Neural crest cell (in vitro differentiated cells): ENCODE measurements at regions not wholly inside any gene's neighbourhood (a gene's known extent, or its start where the extent isn't known, plus 50 kb on each side); places are given as distances from the start of the nearest gene placed in this dataset.
A peak's percentile ranks its signal among the peaks of the same experiment; 100 is the strongest.

Source experiments
- DNase-seq: peaks from one replicate; pipeline ENCODE4 v3.0.0; 2021; ENCODE audit warnings: low read depth, mixed read lengths, low spot score
- H3K27ac Mint-ChIP-seq: one replicate; pipeline ENCODE4 v1.8.0; 2021; ENCODE audit warnings: mild to moderate bottlenecking, mixed read lengths; ENCODE audit not compliant: unreplicated experiment
- H3K27me3 Mint-ChIP-seq: 2 replicates; pipeline ENCODE4 v1.8.0; 2021; ENCODE audit warnings: low read depth, mild to moderate bottlenecking, mixed read lengths
- H3K36me3 Mint-ChIP-seq: 2 replicates; pipeline ENCODE4 v1.8.0; 2021; ENCODE audit warnings: low read depth, mild to moderate bottlenecking, mixed read lengths
- H3K4me1 Mint-ChIP-seq: 2 replicates; pipeline ENCODE4 v1.8.0; 2021; ENCODE audit warnings: mixed read lengths
- H3K4me3 Mint-ChIP-seq: one replicate; pipeline ENCODE4 v1.8.0; 2021; ENCODE audit warnings: mild to moderate bottlenecking, mixed read lengths
- H3K9me3 Mint-ChIP-seq: 2 replicates; pipeline ENCODE4 v1.8.0; 2021; ENCODE audit warnings: mixed read lengths
- CTCF ChIP-seq: fragments of 200-600 bp; sonication (generic); conservative IDR thresholded peaks from 2 replicates; pipeline ENCODE4 v1.5.0; 2021; ENCODE audit warnings: antibody characterized with exemption, mild to moderate bottlenecking

- Mint-ChIP-seq H3K4me3 (no peak overlapping the region), H3K4me1 (no peaks in the 10 kb centered on the region), H3K27me3 (no peaks in the 10 kb centered on the region), H3K36me3 (peaks cover 2% of the 10 kb centered on the region), H3K27ac (no peak overlapping the region), H3K9me3 (peaks cover 11% of the 10 kb centered on the region)
- DNase-seq: no peak
- TF ChIP-seq CTCF: no peak
These were observed 1260.1 kb upstream of the ACO1 start for GRCh38 chr9:31124389-31124788.

- no peaks in the 10 kb centered on the region for H3K4me1 Mint-ChIP-seq
- H3K36me3 Mint-ChIP-seq: no peaks in the 10 kb centered on the region
- no peaks in the 10 kb centered on the region for H3K27me3 Mint-ChIP-seq
- H3K27ac Mint-ChIP-seq: no peak overlapping the region
- H3K4me3 Mint-ChIP-seq: no peak overlapping the region
- H3K9me3 Mint-ChIP-seq: no peaks in the 10 kb centered on the region
- DNase-seq: no peak
- no peak for TF ChIP-seq CTCF
These were observed 1248.9 kb upstream of the ACO1 start for GRCh38 chr9:31135567-31135966.

GRCh38 chr9:31136524-31136923 is 1247.9 kb upstream of the ACO1 start:
- Mint-ChIP-seq H3K27ac (no peak overlapping the region), H3K36me3 (no peaks in the 10 kb centered on the region), H3K4me3 (no peak overlapping the region), H3K4me1 (no peaks in the 10 kb centered on the region), H3K27me3 (no peaks in the 10 kb centered on the region), H3K9me3 (no peaks in the 10 kb centered on the region)
- TF ChIP-seq CTCF: no peak
- no peak for DNase-seq

- H3K4me1 Mint-ChIP-seq: no peaks in the 10 kb centered on the region
- H3K36me3 Mint-ChIP-seq: no peaks in the 10 kb centered on the region
- no peak for TF ChIP-seq CTCF
- no peaks in the 10 kb centered on the region for H3K27me3 Mint-ChIP-seq
- H3K4me3 Mint-ChIP-seq: no peak overlapping the region
- H3K27ac Mint-ChIP-seq: no peak overlapping the region
- DNase-seq: no peak
- H3K9me3 Mint-ChIP-seq: no peaks in the 10 kb centered on the region
These were observed 1247.0 kb upstream of the ACO1 start for GRCh38 chr9:31137176-31138160.

- no peaks in the 10 kb centered on the region for H3K36me3 Mint-ChIP-seq
- no peaks in the 10 kb centered on the region for H3K4me1 Mint-ChIP-seq
- no peak for DNase-seq
- no peaks in the 10 kb centered on the region for H3K9me3 Mint-ChIP-seq
- no peaks in the 10 kb centered on the region for H3K27me3 Mint-ChIP-seq
- TF ChIP-seq CTCF: peak; percentile 57
- H3K4me3 Mint-ChIP-seq: no peak overlapping the region
- H3K27ac Mint-ChIP-seq: no peak overlapping the region
These were observed 1244.1 kb upstream of the ACO1 start for GRCh38 chr9:31140316-31140715.
